ENCODE measurements at regions not wholly inside any gene's neighbourhood (a gene's known extent, or its start where the extent isn't known, plus 50 kb on each side); places are given as distances from the start of the nearest gene placed in this dataset.

DNA sequence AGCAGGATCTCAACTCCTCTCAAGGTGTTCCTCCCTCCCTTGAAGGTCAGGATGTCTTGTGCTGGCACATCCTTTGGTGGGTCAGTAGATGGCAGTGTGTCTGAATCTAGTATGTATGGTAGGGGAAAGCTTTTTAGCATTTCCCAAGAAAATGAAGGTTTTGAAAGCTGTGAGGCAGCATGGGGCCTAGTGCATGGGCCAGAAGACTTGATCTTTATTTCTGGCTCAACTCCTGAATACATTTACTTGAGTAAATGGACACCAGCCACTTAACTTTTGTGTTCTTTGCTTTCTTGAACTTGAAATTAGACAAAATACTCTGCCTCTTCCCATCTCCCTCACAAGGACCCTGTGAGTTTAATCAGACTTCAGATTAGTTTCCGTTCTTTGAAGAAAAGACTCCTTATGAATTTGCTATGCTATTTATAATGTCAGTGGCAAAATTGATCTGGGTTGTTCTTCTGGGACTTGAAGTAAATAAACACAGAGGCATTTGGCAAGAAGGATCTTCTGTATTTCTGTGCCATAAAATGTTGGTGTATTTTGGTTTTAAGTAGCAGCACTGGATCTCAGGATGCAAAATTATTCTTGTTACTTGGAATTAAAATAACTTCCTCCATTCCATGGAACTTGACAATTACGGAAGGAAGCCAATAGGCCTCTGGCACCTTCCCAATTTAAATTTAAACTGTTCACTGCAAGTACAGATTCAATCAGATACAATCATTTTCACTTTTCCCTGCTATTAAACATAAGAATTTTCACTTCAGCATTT is 288.8 kb downstream of the CASP12 start (continued):
- TF ChIP-seq EGR1 (IDR thresholded peaks at IDR 0.05; ENCODE audit: borderline replicate concordance, low read depth, low read length): no peak
- no peak for TF ChIP-seq PHF8 (conservative IDR thresholded peaks at IDR 0.05; ENCODE audit: low read depth, low read length)
- TF ChIP-seq TAF1 (IDR thresholded peaks at IDR 0.05; ENCODE audit: low read depth, low read length): no peak
- no peak for TF ChIP-seq KDM1A (IDR thresholded peaks at IDR 0.05; ENCODE audit: borderline replicate concordance, low read length)
- TF ChIP-seq BRCA1 (IDR thresholded peaks at IDR 0.05; ENCODE audit: low read depth, low read length): no peak
- no peak for TF ChIP-seq USF2 (IDR thresholded peaks at IDR 0.05; ENCODE audit: low read length)
- TF ChIP-seq CTBP2 (IDR thresholded peaks at IDR 0.05; ENCODE audit: borderline replicate concordance, insufficient read depth, insufficient read length, low read length): no peak
- no peak for TF ChIP-seq RXRA (IDR thresholded peaks at IDR 0.05; ENCODE audit: insufficient read depth, low read depth, low read length)
- TF ChIP-seq SIN3A (conservative IDR thresholded peaks at IDR 0.05 in 1 of 2, IDR thresholded peaks at IDR 0.05 in 1 of 2; ENCODE audit: low read depth in 1 of 2, low read length in 2 of 2): no peak
- TF ChIP-seq, protein P1, sequence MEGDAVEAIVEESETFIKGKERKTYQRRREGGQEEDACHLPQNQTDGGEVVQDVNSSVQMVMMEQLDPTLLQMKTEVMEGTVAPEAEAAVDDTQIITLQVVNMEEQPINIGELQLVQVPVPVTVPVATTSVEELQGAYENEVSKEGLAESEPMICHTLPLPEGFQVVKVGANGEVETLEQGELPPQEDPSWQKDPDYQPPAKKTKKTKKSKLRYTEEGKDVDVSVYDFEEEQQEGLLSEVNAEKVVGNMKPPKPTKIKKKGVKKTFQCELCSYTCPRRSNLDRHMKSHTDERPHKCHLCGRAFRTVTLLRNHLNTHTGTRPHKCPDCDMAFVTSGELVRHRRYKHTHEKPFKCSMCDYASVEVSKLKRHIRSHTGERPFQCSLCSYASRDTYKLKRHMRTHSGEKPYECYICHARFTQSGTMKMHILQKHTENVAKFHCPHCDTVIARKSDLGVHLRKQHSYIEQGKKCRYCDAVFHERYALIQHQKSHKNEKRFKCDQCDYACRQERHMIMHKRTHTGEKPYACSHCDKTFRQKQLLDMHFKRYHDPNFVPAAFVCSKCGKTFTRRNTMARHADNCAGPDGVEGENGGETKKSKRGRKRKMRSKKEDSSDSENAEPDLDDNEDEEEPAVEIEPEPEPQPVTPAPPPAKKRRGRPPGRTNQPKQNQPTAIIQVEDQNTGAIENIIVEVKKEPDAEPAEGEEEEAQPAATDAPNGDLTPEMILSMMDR (IDR thresholded peaks at IDR 0.05; ENCODE audit: control extremely low read depth in 1 of 3, insufficient read depth in 1 of 3, low read depth in 1 of 3, low read length in 3 of 3): peak; percentile 49 to 87 (median 57)
- 0 out of 2 replicates have a peak, but pooled peaks have one; percentile 18 for TF ChIP-seq YY1 (IDR thresholded peaks at IDR 0.05; ENCODE audit: low read depth, low read length)

All from H1 (cell line).